ENCODE measurements at regions not wholly inside any gene's neighbourhood (a gene's known extent, or its start where the extent isn't known, plus 50 kb on each side); places are given as distances from the start of the nearest gene placed in this dataset.
A peak's percentile ranks its signal among the peaks of the same experiment; 100 is the strongest.

DNA sequence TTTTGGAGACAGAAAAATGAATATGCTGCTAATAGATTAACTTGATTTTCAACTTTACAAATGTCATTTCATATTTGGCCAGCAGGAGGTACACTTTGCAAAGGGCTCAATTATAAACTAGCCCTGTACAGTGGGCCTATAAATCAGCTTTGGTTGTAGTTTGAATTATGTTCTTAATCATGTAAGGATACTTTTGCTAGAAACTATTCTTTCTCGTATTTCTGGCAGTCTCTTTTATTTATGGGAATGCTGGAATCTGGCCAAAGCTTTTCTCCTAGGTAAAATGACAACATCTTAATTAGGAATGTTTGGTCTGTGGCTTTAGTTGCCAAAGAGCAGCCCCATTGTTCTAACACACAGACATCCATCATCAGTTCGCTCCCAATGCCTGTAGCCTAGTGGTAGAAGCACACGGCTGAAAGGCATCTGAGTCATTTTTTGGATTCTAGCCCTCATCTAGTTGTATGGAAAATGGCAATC lies 1322.3 kb upstream of the SEL1L start:
- H3K4me3 ChIP-seq (ENCODE audit: low read depth, low read length): no peak overlapping the region
- no peaks in the 10 kb centered on the region for H3K9me3 ChIP-seq (ENCODE audit: control insufficient read depth, insufficient read depth, low read length)
- no peak overlapping the region for H3K27ac ChIP-seq (ENCODE audit: low read depth, low read length)
- DNase-seq (ENCODE audit: low read depth, low spot score): no peak
- H3K27me3 ChIP-seq (ENCODE audit: control insufficient read depth, insufficient read depth, low read length): no peaks in the 10 kb centered on the region
- TF ChIP-seq, protein P1, sequence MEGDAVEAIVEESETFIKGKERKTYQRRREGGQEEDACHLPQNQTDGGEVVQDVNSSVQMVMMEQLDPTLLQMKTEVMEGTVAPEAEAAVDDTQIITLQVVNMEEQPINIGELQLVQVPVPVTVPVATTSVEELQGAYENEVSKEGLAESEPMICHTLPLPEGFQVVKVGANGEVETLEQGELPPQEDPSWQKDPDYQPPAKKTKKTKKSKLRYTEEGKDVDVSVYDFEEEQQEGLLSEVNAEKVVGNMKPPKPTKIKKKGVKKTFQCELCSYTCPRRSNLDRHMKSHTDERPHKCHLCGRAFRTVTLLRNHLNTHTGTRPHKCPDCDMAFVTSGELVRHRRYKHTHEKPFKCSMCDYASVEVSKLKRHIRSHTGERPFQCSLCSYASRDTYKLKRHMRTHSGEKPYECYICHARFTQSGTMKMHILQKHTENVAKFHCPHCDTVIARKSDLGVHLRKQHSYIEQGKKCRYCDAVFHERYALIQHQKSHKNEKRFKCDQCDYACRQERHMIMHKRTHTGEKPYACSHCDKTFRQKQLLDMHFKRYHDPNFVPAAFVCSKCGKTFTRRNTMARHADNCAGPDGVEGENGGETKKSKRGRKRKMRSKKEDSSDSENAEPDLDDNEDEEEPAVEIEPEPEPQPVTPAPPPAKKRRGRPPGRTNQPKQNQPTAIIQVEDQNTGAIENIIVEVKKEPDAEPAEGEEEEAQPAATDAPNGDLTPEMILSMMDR (IDR thresholded peaks at IDR 0.05; ENCODE audit: low read depth, low read length): peak; percentile 41
- ChIA-PET POLR2A (no interaction called here), CTCF (interaction anchor here (0.8 kb wide), 1 partner anchor 777 kb away, joined by 3 read pairs; no protein-coding TSS in a partner anchor)

DNA sequence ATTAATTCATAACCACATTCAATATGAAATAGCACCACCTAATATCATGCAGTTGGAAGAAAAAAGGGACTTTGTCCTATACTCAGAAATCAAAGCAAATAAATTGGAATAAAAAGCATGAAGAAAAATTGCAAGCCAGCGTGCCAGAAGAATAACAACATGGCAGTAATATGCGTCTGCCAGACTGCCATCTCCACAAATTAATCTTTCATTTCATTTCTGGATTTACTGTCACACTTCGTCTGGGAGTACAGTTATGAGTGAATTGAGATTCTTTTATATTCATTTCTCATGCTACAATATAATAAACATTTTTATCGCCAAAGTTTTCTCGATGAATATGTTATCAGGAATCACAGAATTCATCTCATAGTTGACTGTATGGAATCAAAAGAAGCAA lies 1327.7 kb upstream of the SEL1L start:
- no peak for DNase-seq (ENCODE audit: low read depth, low spot score)
- Histone ChIP-seq H3K27ac (ENCODE audit: low read depth, low read length) (no peak overlapping the region), H3K4me3 (ENCODE audit: low read depth, low read length) (no peak overlapping the region), H3K27me3 (ENCODE audit: control insufficient read depth, insufficient read depth, low read length) (no peaks in the 10 kb centered on the region), H3K9me3 (ENCODE audit: control insufficient read depth, insufficient read depth, low read length) (no peaks in the 10 kb centered on the region)
- POLR2A ChIA-PET: no interaction called here
- TF ChIP-seq, protein P1 (IDR thresholded peaks at IDR 0.05; ENCODE audit: low read depth, low read length): no peak
- CTCF ChIA-PET: no interaction called here

DNA sequence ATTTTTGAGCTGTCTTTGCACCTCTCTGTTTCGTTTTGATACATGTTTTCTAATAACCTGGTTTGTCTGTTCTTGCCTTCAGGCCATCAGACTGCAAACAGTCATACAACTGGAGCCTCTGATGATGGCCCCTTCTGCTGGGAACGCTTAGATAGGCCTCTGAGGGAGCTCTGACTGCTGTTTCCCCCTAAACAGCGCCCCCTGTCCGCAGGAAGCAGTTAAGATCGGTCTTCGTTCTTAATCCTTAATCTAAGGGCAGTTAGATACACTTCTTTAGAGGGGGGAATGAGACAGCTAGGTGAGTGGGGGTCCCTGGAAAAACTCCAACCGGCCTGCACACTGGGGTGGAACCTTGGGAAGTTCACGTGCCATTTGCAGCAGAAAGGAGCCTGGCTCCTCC lies 1338.8 kb upstream of the SEL1L start:
- Histone ChIP-seq H3K4me3 (ENCODE audit: low read depth, low read length) (no peak overlapping the region), H3K27me3 (ENCODE audit: control insufficient read depth, insufficient read depth, low read length) (no peaks in the 10 kb centered on the region), H3K27ac (ENCODE audit: low read depth, low read length) (no peak overlapping the region), H3K9me3 (ENCODE audit: control insufficient read depth, insufficient read depth, low read length) (peaks cover 3% of the 10 kb centered on the region; the same call in 1 of the 2 replicates)
- POLR2A ChIA-PET: no interaction called here
- CTCF ChIA-PET: no interaction called here
- DNase-seq (ENCODE audit: low read depth, low spot score): no peak
- TF ChIP-seq, protein P1 (IDR thresholded peaks at IDR 0.05; ENCODE audit: low read depth, low read length): 0 out of 2 replicates have a peak, but pooled peaks have one; percentile 2

DNA sequence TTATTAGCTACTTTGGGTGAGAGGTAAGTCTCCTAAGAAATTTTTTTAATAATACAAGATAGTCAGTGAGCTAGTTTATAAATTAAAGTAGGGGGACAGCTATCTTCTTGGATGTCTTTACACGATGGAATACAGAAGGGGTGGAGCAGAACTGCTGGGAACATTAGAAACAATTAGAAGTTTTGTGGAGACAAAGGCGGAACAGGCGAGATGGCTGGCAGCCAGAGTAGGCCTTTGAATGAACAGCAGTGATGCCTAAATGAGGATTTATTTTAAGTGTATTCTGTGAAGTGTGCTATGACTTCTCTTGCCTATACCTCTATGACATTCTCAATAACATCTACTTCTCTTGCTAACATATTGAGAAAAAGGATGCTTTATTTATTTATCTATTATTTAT lies 1345.3 kb upstream of the SEL1L start:
- TF ChIP-seq, protein P1 (IDR thresholded peaks at IDR 0.05; ENCODE audit: low read depth, low read length): no peak
- DNase-seq (ENCODE audit: low read depth, low spot score): no peak
- Histone ChIP-seq H3K27ac (ENCODE audit: low read depth, low read length) (no peak overlapping the region), H3K27me3 (ENCODE audit: control insufficient read depth, insufficient read depth, low read length) (no peaks in the 10 kb centered on the region), H3K9me3 (ENCODE audit: control insufficient read depth, insufficient read depth, low read length) (no peaks in the 10 kb centered on the region), H3K4me3 (ENCODE audit: low read depth, low read length) (no peak overlapping the region)
- CTCF ChIA-PET: no interaction called here
- POLR2A ChIA-PET: no interaction called here

DNA sequence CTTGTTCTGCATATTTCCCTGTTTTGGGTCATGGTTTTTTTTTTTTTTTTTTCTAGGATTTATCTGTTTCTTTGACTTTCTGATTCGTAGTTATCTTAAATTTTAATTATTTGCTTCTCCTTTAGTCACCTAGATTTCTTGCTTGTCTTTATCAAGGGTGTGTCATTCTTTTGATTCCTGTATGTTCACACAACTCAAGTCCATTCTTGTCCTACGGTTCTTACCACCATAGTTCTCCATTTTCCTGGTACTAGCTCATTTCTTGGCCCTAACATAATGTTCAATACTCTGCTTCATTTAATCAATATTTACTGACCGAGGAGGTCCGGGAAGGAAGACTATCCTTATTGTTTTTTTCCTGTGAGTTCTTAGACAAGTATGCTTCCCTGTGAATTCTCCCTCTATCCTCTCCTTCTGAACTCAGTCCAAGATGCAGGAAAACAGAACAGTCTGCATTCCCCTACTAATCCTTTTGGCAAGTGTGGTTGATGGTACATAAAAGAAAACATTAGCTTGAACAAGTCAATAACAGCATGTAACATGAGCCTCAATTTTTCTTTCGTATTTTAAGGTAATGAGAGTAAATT lies 1346.4 kb upstream of the SEL1L start:
- no peak overlapping the region for H3K4me3 ChIP-seq (ENCODE audit: low read depth, low read length)
- no peak overlapping the region for H3K27ac ChIP-seq (ENCODE audit: low read depth, low read length)
- no peaks in the 10 kb centered on the region for H3K27me3 ChIP-seq (ENCODE audit: control insufficient read depth, insufficient read depth, low read length)
- DNase-seq (ENCODE audit: low read depth, low spot score): no peak
- ChIA-PET CTCF (no interaction called here), POLR2A (no interaction called here)
- TF ChIP-seq, protein P1 (IDR thresholded peaks at IDR 0.05; ENCODE audit: low read depth, low read length): no peak
- H3K9me3 ChIP-seq (ENCODE audit: control insufficient read depth, insufficient read depth, low read length): no peaks in the 10 kb centered on the region
